IPS-NIHi7 (cell line): ENCODE measurements at regions not wholly inside any gene's neighbourhood (a gene's known extent, or its start where the extent isn't known, plus 50 kb on each side); places are given as distances from the start of the nearest gene placed in this dataset.

Source experiments
- DNase-seq: peaks from one replicate; pipeline ENCODE4 v3.0.0; 2012; ENCODE audit warnings: mixed read lengths; ENCODE audit errors: extremely low spot score

DNA sequence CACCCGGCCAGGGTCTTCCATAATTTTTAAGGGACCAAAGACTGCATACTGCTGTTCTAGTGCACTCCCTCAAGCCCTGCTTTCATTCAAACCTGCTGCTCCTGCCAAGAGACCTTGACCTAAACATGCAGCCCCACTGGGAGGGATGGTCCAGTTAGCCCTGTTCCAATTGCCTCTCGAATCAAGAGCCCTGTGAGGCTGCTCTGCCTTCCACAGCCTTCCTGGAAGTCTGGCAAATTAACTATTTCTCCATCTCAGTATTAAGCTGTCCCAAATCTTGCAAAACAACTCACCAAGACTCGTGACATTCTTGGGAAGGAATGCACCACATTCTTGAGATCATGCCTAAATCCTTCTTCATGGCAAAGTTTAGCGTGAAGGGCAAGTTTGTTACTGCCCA is 231.3 kb downstream of the C1orf94 start:
- no peak for DNase-seq

DNA sequence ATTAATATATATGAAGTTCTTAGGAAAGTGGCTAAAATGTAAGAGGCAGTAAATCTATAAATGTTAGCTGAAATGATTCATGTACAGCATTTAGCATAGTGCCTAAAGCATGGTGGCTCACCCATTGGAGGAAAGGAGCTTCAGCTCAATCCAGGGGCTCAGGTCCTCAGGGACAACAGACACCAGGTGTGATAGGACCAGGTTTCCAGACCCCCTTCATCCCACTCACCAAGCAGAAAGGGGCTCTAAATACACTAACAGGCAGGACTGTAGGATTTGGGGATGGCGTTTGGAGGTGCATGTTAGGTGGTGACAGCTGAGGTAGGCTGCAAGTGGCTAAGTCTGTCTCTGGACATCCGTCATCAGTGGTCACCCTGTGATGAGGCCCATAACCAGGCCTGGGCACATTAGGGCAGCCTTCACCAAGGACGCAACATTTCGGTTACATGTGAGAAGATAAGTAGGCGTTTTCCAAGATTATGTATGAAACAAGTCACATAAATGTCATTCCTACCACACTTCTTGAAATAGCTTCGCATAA is 233.1 kb downstream of the C1orf94 start:
- no peak for DNase-seq

DNA sequence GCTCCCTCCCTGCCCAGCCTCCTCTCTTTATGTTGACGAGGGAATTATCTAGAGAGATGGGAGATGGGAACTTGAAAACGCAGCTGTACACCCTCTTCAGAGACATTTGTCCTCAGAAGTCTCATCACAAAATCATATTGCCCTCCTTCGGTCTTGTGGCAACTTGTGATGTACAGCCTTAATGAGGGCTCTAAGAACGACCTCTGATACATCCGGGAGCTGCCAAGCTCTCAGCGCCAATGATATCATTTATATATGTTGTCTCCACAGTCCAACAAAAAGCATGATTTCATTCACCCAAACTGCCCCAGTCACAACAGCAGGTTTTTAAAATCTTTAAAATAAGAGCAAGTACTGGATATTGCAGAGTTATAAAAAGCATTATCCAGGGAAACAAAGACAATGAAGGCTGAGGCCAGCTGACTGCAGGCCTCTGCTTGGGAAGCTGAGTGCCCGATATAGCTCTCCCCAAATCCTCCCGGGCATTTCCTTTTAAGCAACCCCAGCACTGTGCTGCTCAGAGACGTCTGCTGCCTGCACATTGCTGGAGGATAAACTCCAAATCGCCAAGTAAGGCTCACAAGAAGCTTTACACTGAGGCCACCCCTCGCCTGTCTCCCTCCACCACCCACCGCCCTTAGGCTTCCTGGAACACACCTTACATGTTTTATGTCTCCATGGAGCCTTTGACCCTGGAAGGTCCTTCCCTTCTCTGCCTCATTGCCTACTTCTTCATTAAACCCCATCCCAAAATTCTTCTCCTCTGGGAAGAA is 236.1 kb downstream of the C1orf94 start:
- DNase-seq, result no peak

DNA sequence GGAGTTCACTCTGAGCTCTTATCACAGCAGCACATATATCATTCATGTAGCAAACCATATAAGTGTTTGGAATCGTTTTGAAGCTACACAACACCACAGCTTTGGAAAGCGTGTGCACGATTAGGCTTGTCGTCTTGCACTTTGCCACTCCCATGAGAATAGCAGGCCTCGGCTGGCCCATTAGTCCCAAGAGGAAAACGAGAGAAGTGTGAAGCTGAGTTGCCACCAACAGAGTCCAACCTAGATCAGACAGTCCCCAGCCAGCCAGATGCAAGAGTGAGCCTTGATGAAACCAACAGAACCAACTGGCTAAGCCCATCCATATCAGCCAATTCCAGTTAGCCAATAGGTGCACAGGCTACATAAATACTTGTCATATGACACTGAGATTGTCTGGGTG is 238.4 kb downstream of the C1orf94 start:
- DNase-seq, result no peak

DNA sequence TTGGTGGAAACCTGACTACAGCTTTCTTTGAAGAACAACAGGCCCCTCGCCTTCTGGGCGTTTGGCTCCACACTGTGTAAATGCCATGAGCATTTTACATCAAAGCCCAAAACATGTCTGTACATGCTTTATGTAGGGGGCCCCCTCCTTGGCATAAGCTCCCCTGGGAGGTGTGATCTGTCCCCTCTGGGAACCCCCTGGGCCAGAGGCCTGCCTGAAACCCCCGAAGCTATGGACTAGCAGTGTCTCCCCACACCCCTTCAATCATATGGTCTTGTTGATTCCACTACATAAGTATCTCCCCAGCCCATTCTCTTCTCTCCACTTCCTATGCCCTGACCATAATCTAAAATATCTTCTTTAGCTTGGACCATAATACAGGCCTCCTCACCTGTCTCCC is 241.5 kb downstream of the C1orf94 start:
- no peak for DNase-seq

DNA sequence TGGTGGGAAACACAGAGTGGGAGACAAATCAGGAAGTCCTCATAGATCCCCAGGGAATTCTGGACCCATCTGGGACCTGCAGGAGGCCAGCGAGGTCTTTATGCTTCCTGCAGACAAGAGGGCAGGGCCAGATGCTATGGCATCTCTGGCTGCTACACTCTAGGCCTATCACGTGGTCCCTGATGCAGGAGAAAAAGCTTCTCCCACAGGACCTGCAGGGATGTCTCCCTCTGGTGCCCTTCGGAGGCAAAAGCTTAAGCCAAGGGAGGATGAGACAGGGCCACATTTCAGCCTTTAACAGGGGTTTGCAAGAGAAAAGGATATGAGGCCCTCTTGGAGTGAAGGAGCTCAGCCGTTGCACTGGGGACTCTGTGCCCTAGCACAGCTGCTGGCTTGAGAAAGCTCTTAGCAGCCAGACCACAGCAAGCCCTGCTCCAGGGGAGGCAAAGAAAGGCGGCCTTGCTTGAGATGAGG is 243.0 kb downstream of the C1orf94 start:
- DNase-seq, result peak; percentile 81

DNA sequence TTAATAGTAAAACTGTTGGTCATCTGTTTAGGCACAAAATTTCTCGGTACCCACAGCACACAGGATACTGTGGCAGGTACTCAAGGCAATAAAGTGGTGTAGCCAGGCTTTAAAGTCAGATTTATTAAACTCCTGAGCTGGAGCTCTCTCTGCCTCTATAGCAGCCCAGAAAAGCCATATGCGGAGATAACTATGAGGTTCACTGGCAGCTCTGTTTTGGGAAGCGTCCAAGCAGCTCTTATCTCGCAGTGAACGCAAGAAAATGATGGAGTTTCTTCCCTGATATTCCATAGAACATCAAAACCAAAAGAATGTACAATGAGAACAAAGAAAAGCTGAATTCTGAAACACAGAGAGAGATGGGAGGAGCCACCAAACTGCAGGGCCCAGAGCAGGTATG is 248.3 kb downstream of the C1orf94 start:
- DNase-seq, result no peak

DNA sequence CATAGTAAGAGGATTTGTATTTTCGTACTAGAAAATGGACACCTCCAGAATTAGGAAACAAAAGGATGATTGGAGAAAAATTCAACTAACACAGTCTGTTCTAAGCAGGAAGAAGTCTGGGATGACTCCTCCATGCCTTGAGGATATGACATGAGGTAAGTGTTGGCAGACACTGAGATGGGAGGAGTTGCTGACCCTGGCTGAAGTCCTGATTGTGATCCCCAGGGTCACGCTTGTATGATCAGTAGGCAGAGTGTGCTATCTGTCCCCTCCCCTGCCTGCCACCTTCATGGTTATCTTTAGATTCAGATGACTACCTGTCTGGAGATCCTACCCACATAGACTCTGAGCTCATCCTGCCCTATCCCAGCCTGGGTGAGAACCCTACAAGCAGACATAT is 249.1 kb downstream of the C1orf94 start:
- no peak for DNase-seq

DNA sequence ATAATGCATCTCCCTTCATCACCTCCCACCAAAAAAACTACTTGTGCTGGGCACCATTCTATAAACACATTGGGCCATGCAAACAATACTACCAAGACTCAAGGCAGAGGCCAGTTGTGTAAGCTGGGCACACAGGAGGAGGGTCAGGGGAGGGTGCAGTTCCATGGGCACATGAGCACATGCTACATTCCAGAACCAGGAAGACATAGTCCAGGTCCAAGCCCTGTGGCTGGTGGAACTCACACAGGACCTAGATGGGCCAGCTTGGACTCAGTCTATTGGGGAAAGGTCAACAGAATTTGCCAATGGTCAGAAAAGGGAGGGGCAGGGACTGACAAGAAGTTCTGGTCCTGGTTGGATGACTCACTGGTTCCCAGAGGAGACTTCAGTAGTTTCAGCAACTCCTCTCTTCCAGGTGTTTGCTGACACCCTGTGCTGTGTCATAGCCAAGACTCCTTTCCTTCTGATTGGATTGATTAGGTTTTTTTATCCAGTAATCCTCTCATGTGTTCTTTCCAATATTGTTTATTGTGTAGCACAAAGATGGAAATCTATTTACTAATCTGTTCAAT is 249.7 kb downstream of the C1orf94 start:
- no peak for DNase-seq

DNA sequence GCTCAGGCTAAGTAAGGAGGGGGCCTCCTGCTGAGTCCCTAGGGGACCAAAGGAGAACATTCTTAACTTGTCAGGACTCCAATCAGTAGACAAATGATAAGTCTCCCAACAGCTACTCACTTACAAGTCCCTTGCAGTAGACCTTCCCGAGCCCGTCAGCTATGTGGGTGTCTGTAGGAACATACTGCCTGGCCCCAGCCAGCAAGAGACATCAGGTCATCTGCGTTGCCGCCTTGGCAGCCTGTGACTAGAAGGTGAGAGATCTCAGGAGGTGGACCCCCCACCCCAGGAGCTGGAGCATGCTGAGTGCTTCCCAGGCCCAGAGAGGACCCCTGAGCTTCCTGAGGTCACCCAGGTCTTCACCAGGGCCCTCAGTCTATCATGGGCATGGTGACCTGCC is 250.5 kb downstream of the C1orf94 start:
- no peak for DNase-seq

DNA sequence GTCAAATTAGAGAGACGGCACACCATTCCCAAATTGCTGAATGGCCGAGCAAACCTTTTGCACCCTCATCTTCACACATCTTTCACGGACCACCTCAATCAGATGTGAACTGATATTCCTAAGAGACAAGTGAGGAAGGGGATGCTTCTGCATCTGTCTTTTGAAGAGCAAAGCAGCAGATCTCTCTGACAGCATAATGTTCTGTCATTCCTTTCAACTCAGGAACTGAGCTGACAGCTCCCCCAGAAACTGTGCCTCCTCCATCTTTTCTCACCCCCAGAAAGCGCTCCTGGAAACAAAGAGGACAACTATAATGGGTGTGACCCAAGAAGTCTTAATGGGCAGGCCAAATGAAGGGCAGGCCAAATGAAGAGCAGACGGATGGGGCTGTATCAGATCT is 256.4 kb downstream of the C1orf94 start:
- no peak for DNase-seq

DNA sequence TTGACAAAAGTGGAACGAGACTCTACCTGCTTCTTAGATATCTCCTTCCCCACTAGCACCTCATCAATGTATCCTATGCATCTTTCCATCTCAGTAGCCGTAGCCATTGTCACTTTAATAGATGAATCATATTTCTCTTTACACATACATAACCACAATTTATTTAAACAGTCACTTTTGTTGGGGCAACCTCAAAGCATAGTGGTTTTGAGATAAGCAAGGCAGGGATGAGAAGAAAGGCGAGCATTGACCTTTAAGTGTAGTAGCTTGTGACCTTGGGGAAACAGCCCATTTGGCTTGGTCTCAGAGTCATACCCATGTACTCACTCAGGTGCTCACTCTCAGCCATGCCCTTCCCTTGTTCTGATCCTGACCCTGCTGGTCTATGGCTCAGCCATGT is 260.1 kb downstream of the C1orf94 start:
- no peak for DNase-seq

DNA sequence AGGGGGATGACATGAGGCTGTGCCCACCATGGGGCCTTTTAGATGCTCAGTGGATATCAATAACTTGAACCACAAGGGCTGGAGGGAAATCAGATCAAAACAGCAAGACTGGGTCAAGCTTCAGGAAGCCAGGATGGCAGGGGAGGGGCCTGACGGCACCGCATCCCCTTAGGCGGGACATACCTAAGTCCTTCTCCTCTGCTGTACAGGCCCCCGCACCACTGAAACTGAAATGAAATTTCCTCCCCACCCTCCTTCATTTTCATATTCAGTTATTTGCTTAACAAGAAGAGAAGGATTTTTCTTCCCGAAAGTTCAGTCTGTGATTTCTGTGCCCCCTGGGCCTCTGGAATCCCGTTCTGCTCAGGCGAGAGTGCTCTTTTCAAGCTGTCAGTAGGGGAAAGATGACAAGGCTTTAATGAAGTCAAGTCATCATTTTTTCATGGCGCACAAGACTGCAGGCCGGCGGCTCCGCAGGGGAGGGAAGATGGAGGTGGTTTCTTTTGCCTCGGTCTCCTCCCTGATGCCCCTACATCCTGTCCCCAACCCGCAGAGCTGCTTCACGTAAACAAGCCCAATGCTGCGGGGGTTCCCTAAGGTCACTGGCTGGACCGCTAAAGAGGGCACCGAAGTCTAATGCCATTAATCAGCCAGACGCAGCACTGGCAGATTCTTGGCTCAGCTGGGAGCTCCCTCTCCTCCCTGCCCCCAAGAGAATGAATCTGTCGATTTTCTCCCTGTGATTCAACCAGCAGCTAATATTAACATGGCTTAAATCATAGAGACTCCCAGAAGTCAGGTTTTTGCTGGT is 264.8 kb downstream of the C1orf94 start:
- no peak for DNase-seq

DNA sequence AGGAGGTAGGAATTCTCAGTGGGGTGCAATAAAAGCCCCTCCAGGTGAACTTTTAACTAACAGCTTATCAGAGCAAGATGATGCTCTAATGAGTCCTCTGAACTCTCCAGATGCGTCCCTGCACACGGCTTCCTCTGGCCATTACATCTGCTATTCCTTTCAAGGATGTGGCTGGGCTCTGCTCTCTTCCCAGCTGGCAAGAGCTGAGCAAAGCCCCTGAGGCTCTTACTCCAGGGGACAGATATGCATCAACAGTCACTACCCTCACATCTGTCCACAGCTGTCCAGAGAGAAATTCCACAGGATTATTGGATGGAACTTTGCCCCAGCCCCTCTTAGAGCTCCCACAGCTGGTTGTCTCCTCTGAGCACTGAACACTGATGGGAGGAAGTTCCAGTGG is 267.8 kb downstream of the C1orf94 start:
- DNase-seq, result no peak

DNA sequence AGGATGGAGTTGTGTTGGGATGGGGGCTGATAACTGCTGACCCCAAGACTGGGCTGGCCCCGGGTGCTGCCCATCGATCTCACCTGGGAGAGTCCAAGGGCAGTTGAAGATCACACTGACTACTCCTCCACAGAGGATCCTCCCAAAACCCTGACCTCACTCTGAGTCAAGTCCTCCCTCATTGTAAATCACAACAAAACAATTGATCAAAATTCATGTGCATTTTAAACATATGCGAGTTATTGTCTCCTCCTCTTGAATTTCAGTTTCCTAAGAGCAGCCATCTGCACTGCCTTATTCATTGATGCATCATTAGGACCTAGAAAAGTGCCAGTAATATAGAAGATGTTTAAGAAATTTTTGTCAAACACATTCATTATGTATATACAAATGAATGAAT is 273.6 kb downstream of the C1orf94 start:
- DNase-seq, result no peak

DNA sequence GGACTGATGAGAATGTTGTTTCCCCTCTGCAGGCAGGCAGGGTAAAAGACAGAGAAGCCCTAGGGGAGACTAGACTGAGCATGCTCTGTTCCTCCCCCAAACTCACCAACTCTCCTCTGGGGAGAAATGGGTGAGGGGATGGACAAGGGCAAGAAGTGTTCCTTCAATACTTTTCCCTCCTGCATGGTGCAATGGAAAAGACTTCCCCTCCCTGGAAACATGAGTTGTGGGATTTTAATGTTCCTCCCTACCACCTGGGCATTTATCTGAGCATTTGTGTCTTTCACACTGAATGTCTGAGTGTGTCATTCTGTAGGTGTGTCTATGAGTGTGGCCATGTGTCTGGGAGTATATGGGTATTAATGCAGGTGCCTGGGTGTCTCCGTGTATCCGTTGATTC is 275.7 kb downstream of the C1orf94 start:
- peak; percentile 16 for DNase-seq

DNA sequence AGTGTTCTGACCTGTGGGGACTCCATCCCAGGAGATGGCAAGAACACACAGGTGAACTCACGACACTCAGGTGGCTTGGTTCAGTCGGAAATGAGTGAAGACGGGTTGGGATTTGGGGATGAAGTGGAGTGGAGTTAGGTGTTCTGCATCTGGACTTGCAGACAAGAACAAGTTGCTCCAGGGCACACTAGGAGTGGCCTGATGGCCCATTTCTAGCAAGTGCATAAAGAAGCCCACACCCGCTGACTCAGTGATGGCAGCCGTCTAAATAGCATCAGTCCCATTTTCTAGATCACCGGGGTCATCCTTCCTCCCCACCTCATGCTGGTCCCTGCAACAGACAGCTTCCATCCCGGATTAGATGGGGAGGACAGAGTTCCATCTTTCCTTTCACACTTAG is 278.4 kb downstream of the C1orf94 start:
- DNase-seq, result no peak

DNA sequence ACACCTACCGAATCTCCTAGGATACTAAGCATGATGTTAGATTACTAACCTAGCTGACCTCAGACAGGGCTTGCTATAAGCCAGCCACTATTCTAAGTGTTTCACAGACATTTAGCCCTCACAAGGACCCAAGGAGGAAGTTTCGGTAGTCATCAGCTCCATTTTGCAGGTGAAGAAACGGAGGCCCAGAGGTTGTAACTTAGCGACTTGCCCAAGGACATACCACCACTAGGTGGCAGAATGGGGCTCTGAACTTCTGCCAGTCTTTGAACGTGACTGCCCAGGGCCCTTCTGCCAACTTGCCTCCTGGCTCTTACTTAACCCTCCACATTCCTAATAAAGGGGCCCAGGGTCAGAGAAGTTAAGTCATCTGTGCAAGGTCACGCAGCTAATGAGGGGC is 283.5 kb downstream of the C1orf94 start:
- peak; percentile 74 for DNase-seq

DNA sequence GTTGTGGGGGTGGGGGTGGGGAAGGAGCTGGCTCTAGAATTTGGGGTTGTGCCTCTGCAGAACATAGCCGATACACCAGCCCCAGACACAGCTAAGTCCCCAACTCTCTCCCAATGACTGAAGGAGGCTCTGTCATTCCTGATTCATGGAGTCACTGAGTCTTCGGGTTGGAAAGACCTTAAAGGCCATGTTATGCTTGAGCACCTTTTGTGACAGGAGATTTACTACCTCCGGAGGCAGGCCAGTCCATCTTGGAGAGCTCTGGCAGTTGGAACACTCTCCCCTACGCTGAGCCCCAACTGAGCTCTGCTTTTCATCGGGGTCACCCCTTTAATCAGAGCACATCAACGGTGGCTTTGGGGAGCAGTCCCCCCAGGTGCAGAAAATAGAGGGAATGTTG is 284.4 kb upstream of the GJB5 start:
- no peak for DNase-seq

DNA sequence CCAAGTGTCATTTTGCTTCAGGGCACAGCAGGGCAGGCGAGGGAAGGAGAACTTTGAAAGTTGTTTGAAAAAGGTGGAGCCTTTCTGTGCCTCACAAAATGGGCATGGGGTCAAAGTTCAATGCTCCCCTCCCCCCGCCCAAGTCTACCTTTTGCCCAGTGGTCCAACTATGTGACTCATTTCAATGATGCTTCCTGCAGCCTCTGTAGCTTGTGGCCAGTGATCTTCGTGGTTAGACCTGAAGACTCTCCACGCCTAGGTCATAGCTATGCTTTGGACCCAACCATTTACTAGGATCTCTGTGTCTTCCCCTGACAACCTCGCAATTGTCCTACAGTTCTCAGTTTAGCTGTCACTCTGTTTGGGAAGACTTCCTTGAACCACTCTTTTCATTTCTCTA is 280.3 kb upstream of the GJB5 start:
- no peak for DNase-seq

DNA sequence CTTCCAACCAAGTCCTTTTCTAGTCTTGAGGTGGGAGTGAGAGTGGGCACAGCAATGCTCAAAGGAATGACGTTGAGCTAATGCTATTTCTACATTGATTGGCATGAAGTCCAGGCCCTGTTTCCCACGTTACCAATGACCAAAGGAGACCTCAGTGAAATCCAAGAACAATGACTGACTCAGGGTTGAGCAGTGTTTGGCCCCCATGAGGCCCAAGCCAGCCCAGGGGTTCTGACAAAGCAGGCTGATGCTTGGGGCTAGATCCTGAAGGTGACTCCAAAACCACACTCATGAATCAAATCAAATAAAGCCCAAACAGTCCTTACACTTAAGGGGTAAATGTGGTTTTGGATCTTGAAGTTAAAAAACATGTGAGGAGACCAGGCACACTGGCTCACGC is 278.5 kb upstream of the GJB5 start:
- DNase-seq, result no peak

DNA sequence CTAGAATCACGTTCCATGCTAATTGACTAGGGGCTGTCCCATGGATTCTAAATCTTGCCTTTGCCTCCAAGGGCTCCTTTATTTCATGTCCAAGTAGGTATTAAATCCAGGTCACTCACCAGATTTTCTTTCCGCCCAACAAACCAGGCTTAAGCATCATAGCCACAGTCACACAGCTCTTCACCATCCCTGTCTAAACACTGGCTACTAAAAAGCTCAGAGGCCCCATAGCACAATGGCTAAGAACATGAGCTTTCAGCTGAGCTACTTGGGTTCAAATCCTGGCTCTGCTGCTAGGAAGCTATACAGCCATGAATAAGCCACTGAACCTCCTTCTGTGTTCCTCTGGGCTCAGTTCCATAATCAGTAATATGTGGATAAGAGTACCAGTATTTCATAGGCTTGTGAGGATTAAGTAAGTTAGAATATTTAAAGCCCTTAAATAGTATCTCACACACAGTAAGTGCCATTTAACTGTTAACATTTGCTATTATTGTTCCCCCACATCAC is 277.2 kb upstream of the GJB5 start:
- DNase-seq, result no peak
